ENCODE measurements at regions not wholly inside any gene's neighbourhood (a gene's known extent, or its start where the extent isn't known, plus 50 kb on each side); places are given as distances from the start of the nearest gene placed in this dataset.

DNA sequence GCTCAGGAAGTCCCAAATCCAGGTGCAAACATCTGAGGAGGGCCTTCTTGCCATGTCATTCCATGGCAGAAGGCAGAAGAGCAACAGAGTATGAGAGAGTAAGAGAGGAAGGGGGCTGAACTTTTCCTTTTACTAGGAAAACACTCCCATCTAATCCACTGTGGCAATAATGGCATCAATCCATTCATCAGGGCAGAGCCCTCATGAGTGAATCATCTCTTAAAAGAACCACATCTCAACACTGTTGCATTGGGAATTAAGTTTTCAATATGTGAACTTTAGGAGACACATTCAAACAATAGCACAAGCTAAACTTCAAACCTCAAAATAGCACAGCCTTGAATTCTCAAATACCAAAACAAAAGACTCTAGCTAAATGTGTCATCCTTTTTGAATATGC is 264.5 kb downstream of the KCTD12 start:
- FAIRE-seq, result no peak
- no peak for ATAC-seq

DNA sequence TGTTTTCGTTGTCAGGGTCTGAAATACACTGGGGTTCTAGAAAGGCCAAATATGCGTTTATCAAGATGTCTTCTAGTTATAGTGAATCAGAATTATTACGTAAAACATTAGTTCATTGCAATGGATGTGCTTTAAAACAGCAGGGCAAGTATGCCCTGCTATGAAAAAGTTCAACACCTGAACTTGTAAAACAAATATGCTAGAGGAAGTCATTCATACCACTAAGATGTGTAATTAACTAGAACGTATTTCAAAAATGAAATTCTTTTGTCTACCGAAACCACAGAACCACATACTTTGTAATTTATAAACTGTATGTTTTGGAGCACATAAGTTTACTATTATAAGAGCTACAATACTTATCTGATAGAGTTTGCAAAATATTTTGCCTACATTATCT is 266.2 kb downstream of the KCTD12 start:
- Histone ChIP-seq H3K27me3 (no peaks in the 10 kb centered on the region), H3K36me3 (no peaks in the 10 kb centered on the region), H3K4me1 (no peaks in the 10 kb centered on the region), H3K4me3 (no peak overlapping the region), H3K9me3 (no peaks in the 10 kb centered on the region), H3K27ac (no peak overlapping the region)
- FAIRE-seq (no peak), ATAC-seq (no peak), DNase-seq (no peak)
- intact Hi-C loops (cut with DNase I), result no loop called here
- TF ChIP-seq, protein P1, sequence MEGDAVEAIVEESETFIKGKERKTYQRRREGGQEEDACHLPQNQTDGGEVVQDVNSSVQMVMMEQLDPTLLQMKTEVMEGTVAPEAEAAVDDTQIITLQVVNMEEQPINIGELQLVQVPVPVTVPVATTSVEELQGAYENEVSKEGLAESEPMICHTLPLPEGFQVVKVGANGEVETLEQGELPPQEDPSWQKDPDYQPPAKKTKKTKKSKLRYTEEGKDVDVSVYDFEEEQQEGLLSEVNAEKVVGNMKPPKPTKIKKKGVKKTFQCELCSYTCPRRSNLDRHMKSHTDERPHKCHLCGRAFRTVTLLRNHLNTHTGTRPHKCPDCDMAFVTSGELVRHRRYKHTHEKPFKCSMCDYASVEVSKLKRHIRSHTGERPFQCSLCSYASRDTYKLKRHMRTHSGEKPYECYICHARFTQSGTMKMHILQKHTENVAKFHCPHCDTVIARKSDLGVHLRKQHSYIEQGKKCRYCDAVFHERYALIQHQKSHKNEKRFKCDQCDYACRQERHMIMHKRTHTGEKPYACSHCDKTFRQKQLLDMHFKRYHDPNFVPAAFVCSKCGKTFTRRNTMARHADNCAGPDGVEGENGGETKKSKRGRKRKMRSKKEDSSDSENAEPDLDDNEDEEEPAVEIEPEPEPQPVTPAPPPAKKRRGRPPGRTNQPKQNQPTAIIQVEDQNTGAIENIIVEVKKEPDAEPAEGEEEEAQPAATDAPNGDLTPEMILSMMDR (IDR thresholded peaks at IDR 0.05), result no peak
- WGBS, 2 donors, result 58 to 71% methylated on average over 5 of the region's 5 CpGs

More for the DNA sequence above, 264.5 kb downstream of the KCTD12 start:
- TF ChIP-seq, protein P1 (IDR thresholded peaks at IDR 0.05), result no peak
- no peak for DNase-seq
- intact Hi-C loops (cut with DNase I), result no loop called here
- Histone ChIP-seq H3K27me3 (no peaks in the 10 kb centered on the region), H3K4me3 (no peak overlapping the region), H3K36me3 (no peaks in the 10 kb centered on the region), H3K9me3 (no peaks in the 10 kb centered on the region), H3K27ac (no peak overlapping the region), H3K4me1 (no peaks in the 10 kb centered on the region)

DNA sequence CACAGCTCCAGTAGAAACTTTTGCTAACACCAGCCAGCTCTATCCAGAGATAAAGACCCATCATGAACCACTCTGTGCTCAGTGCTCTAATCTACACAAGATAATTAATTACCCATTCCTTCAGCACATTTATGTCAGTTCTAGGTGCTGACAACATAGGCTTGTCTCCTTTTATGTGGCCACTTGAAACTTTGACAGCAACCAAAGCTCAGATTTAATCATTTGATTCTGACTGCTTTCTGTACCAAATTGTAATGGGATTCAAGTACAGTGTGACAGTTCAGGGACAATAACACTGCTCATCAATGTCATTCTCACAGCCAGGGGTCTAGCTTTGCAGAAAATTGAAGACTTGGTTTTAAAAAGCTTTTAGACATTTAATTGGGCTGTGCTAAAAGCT is 266.6 kb downstream of the KCTD12 start:
- no peak overlapping the region for H3K4me3 ChIP-seq
- FAIRE-seq, result no peak
- H3K9me3 ChIP-seq, result no peaks in the 10 kb centered on the region
- no peak for DNase-seq
- no peak for ATAC-seq
- no peaks in the 10 kb centered on the region for H3K36me3 ChIP-seq
- H3K4me1 ChIP-seq, result no peaks in the 10 kb centered on the region
- intact Hi-C loops (cut with DNase I), result no loop called here
- TF ChIP-seq, protein P1 (IDR thresholded peaks at IDR 0.05), result no peak
- H3K27me3 ChIP-seq, result no peaks in the 10 kb centered on the region
- H3K27ac ChIP-seq, result no peak overlapping the region

DNA sequence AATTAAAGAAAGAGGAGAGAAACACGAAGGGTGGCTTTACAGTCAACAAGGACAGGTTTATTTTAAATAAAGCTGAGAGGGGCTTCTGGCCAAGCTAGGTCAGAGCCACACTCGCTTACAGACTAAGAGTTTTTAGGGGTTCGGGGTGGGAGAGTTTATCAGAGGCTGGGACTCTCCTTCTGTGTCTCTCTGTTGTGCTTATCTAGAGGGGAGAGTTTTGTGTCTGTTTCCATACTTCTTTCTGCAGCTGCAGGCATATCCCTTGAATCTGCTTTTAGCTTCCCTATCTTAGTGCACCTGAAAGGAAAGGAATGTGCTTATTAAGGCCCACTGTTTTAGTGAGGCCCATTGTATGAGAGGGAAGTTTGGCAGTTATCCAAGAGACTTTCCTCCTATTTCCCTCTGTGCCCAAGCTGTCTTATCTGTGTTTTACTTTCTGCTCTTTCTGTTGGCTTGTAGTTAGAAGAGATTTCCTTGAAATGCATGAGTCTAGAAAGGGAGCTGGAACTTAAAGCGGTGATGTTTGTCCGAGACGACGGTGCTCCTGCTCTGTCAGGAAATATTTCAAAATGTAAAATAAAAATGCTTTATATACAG is 275.3 kb downstream of the KCTD12 start:
- Histone ChIP-seq H3K9me3 (no peaks in the 10 kb centered on the region), H3K4me1 (no peaks in the 10 kb centered on the region), H3K36me3 (no peaks in the 10 kb centered on the region), H3K27ac (no peak overlapping the region), H3K4me3 (no peak overlapping the region), H3K27me3 (no peaks in the 10 kb centered on the region)
- 54 to 70% methylated on average over 7 of the region's 7 CpGs for WGBS, 2 donors
- DNase-seq (no peak), ATAC-seq (no peak), FAIRE-seq (no peak)
- intact Hi-C loops (cut with DNase I), result no loop called here
- TF ChIP-seq, protein P1 (IDR thresholded peaks at IDR 0.05), result no peak

DNA sequence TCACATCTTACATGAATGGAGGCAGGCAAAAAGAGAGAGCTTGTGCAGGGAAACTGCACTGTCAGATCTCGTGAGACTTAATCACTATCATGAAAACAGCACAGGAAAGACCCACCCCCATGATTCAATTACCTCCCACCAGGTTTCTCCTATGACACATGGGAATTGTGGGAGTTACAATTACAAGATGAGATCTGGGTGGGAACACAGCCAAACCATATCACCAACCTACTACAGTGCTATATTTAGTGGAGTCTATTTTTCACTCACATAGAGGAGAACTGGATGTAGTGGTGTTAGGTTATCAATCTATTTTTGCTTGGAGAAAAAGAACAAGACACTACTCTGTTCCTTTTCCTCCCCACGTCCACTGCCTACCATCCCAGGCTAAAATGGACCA is 276.6 kb downstream of the KCTD12 start:
- intact Hi-C loops (cut with DNase I), result no loop called here
- Histone ChIP-seq H3K36me3 (no peaks in the 10 kb centered on the region), H3K4me1 (no peaks in the 10 kb centered on the region), H3K9me3 (no peaks in the 10 kb centered on the region), H3K4me3 (no peak overlapping the region), H3K27me3 (no peaks in the 10 kb centered on the region), H3K27ac (no peak overlapping the region)
- FAIRE-seq, result no peak
- 42 to 74% methylated on average over 2 of the region's 2 CpGs for WGBS, 2 donors
- no peak for DNase-seq
- no peak for ATAC-seq
- TF ChIP-seq, protein P1 (IDR thresholded peaks at IDR 0.05), result no peak
